Neutrophil (primary cell): ENCODE measurements at regions not wholly inside any gene's neighbourhood (a gene's known extent, or its start where the extent isn't known, plus 50 kb on each side); places are given as distances from the start of the nearest gene placed in this dataset.
"Not testable (repeated sequence)": the region's sequence is repeated elsewhere in the genome, so short reads cannot be mapped to it uniquely, and the experiment has no call there.

Source experiments
- H3K27ac ChIP-seq: fragments of 200-600 bp; sonication (generic); 2 replicates; pipeline ENCODE4 v1.5.1; 2016; ENCODE audit warnings: mild to moderate bottlenecking, moderate library complexity
- H3K27me3 ChIP-seq: fragments of 200-600 bp; sonication (generic); 2 replicates; pipeline ENCODE4 v1.6.0; 2016; ENCODE audit warnings: mild to moderate bottlenecking
- H3K36me3 ChIP-seq: fragments of 200-600 bp; sonication (generic); 2 replicates; pipeline ENCODE4 v1.5.1; 2017
- H3K4me1 ChIP-seq, 2 experiments: fragments of 200-600 bp in 1 of 2; sonication (generic) in 1 of 2; 1 replicate in 1 of 2; 2 replicates in 1 of 2; pipeline versions ENCODE4 v1.5.1 to v1.6.1; 2013 to 2016; ENCODE audit warnings: low read depth in 1 of 2, low read length in 1 of 2, mild to moderate bottlenecking in 1 of 2, moderate library complexity in 1 of 2; ENCODE audit not compliant: control insufficient read depth in 1 of 2, insufficient read depth in 1 of 2
- H3K4me3 ChIP-seq, 2 experiments: fragments of 200-600 bp in 1 of 2; sonication (generic) in 1 of 2; 1 replicate in 1 of 2; 2 replicates in 1 of 2; pipeline ENCODE4 v1.5.1; 2013 to 2016; ENCODE audit warnings: low read depth in 1 of 2, low read length in 1 of 2, mild to moderate bottlenecking in 1 of 2, moderate library complexity in 1 of 2
- H3K9me3 ChIP-seq: fragments of 200-600 bp; sonication (generic); 2 replicates; pipeline ENCODE4 v1.5.1; 2016
- TF ChIP-seq, protein P1 (sequence below): fragments of 200-600 bp; sonication (generic); IDR thresholded peaks from 2 replicates; pipeline ENCODE4 v1.5.1; 2016; ENCODE audit warnings: antibody characterized with exemption

DNA sequence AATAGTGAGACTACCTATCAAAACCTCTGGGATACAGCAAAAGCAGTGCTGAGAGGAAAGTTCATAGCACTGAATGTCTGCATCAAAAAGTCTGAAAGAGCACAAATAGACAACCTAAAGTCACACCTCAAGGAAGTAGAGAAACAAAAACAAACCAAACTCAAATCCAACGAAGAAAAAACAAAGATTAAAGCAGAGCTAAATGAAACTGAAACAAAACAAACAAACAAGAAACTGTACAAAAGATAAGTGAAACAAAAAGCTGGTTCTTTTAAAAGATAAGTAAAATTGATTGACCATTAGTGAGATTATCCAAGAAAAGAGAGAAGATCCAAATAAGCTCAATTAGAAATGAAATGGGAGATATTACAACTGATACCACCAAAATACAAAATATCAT is 378.3 kb upstream of the NDST4 start:
- Histone ChIP-seq H3K27ac (no peak overlapping the region), H3K4me1 (no peaks in the 10 kb centered on the region), H3K4me3 (no peak overlapping the region), H3K36me3 (no peaks in the 10 kb centered on the region), H3K9me3 (no peaks in the 10 kb centered on the region), H3K27me3 (no peaks in the 10 kb centered on the region)
- TF ChIP-seq, protein P1, sequence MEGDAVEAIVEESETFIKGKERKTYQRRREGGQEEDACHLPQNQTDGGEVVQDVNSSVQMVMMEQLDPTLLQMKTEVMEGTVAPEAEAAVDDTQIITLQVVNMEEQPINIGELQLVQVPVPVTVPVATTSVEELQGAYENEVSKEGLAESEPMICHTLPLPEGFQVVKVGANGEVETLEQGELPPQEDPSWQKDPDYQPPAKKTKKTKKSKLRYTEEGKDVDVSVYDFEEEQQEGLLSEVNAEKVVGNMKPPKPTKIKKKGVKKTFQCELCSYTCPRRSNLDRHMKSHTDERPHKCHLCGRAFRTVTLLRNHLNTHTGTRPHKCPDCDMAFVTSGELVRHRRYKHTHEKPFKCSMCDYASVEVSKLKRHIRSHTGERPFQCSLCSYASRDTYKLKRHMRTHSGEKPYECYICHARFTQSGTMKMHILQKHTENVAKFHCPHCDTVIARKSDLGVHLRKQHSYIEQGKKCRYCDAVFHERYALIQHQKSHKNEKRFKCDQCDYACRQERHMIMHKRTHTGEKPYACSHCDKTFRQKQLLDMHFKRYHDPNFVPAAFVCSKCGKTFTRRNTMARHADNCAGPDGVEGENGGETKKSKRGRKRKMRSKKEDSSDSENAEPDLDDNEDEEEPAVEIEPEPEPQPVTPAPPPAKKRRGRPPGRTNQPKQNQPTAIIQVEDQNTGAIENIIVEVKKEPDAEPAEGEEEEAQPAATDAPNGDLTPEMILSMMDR = no peak

DNA sequence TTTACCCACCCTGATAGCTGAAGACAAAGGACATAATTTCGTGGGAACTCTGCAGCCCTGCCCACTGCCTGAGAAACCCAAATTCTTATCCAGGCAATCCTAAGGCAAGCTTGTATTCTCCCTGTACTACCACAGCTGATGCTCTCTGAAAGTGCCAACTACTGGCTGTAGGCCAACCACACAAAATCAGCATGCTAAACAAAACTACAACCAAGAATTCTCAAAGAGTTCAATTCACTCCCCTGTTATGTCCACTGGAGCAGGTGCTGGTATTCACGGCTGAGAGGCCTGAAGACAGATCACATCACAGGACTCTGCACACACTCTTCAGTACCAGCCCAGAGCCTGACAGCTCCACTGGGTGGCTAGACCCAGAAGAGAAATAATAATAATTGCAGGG is 375.9 kb upstream of the NDST4 start:
- Histone ChIP-seq H3K27me3 (no peaks in the 10 kb centered on the region), H3K9me3 (no peaks in the 10 kb centered on the region), H3K27ac (no peak overlapping the region), H3K4me1 (no peaks in the 10 kb centered on the region), H3K4me3 (no peak overlapping the region), H3K36me3 (no peaks in the 10 kb centered on the region)
- TF ChIP-seq, protein P1 = no peak

DNA sequence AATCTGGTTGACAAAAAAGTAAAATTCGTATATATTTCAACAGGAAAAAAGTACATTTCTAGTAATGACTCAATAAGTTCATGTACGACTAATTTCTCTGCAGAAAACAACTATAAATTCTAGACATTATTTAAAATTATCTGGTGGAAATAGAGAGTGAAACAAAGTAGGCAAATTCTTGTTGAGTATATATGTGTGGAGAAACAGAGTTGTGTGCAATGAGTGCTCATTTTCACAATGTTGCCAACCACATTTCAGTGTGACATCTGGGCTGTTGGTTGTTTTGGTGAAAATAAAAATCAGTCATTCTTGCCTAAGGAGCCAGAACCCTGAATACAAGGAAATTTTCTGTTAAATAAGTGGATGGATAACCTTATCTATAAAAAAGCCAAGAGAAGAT is 372.0 kb upstream of the NDST4 start:
- TF ChIP-seq, protein P1 = no peak
- H3K9me3 ChIP-seq = no peaks in the 10 kb centered on the region
- H3K27me3 ChIP-seq = no peaks in the 10 kb centered on the region
- no peaks in the 10 kb centered on the region for H3K36me3 ChIP-seq
- no peak overlapping the region for H3K27ac ChIP-seq
- no peaks in the 10 kb centered on the region for H3K4me1 ChIP-seq
- no peak overlapping the region for H3K4me3 ChIP-seq

DNA sequence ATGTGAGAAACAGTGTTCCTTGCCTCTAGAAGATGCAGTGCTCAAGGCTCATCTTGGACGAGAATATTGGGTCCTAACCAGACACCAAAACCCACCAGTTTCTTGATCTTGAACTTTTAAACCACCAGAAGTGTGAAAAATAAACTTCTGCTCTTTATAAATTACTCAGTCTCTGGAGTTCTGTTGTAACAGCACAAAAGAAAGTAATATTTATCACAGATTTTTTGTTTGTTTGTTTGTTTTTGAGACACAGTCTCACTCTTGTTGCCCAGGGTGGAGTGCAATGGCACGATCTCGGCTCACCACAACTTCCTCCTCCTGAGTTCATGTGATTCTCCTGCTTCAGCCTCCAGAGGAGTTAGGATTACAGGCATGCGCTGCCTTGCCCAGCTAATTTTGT is 371.1 kb upstream of the NDST4 start:
- Histone ChIP-seq H3K4me3 (no peak overlapping the region), H3K27ac (no peak overlapping the region), H3K27me3 (no peaks in the 10 kb centered on the region), H3K36me3 (no peaks in the 10 kb centered on the region), H3K4me1 (no peaks in the 10 kb centered on the region), H3K9me3 (no peaks in the 10 kb centered on the region)
- TF ChIP-seq, protein P1 = no peak

DNA sequence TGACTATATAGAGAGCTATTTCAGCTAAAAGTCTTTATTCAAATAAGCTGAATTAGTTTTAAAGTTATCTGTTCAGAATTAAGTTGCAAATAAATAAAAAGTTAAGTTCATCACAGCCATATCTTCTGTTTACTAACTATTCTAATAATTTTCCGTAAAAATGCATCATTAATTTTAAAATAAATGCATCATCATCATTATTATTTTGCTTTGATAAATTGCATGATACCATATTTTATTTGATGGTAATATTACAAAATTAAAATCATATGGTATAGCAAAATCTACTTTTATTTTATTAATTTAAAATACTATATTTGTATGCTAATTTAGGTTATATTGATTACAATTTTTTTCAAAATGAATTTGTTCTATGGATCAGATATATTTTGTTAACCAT is 357.3 kb upstream of the NDST4 start:
- no peaks in the 10 kb centered on the region for H3K36me3 ChIP-seq
- H3K27ac ChIP-seq = no peak overlapping the region
- no peaks in the 10 kb centered on the region for H3K4me1 ChIP-seq
- no peaks in the 10 kb centered on the region for H3K9me3 ChIP-seq
- no peak overlapping the region for H3K4me3 ChIP-seq
- TF ChIP-seq, protein P1 = no peak
- H3K27me3 ChIP-seq = no peaks in the 10 kb centered on the region

DNA sequence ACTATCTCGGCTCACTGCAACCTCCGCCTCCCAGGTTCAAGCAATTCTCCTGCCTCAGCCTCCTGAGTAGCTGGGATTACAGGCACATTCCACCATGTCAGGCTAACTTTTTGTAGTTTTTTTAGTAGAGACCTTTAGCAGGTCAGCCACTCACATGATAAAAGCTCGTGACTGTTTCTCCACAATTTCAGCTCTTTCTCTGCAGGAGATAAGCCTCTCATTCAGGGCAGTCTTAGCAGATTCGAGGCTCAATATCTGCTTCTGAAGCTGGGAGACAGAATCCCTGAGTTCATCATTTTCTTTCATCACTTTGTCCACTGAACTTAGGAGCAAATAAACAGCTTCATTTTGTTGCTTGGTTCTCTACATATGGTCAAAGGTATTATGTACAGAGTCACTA is 345.9 kb upstream of the NDST4 start:
- not testable (repeated sequence) for H3K9me3 ChIP-seq, H3K36me3 ChIP-seq, H3K27ac ChIP-seq

More for the DNA sequence above, 345.9 kb upstream of the NDST4 start:
- not testable (repeated sequence) for H3K27me3 ChIP-seq, H3K4me1 ChIP-seq, H3K4me3 ChIP-seq
